ENCODE measurements at regions not wholly inside any gene's neighbourhood (a gene's known extent, or its start where the extent isn't known, plus 50 kb on each side); places are given as distances from the start of the nearest gene placed in this dataset.

DNA sequence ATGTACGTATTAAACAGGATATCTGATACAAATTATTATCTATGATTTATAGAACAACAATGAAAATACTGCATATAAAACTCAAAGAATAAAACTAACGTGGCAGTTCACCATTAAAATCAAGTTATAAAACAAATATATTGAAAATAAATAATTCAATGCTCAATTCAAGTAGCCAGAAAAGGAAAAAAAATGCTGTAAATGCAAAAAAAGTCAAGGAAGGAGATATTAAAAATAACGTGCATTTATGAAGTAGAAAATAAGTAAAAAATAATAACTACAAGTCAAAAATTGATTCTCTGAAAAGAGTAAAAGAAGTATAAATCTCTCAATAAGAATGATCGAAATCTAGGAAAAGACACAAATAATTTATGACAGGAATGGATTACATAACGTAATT, 460.5 kb upstream of the CD180 start:
- Histone ChIP-seq H3K4me3 (ENCODE audit: low read depth, low read length) (no peak overlapping the region), H3K27ac (no peak overlapping the region), H3K27me3 (ENCODE audit: insufficient read depth, low read depth, severe bottlenecking) (no peaks in the 10 kb centered on the region), H3K36me3 (no peaks in the 10 kb centered on the region), H3K9me3 (ENCODE audit: severe bottlenecking) (peaks cover 2% of the 10 kb centered on the region)
- no peak for DNase-seq
- TF ChIP-seq, protein P1, sequence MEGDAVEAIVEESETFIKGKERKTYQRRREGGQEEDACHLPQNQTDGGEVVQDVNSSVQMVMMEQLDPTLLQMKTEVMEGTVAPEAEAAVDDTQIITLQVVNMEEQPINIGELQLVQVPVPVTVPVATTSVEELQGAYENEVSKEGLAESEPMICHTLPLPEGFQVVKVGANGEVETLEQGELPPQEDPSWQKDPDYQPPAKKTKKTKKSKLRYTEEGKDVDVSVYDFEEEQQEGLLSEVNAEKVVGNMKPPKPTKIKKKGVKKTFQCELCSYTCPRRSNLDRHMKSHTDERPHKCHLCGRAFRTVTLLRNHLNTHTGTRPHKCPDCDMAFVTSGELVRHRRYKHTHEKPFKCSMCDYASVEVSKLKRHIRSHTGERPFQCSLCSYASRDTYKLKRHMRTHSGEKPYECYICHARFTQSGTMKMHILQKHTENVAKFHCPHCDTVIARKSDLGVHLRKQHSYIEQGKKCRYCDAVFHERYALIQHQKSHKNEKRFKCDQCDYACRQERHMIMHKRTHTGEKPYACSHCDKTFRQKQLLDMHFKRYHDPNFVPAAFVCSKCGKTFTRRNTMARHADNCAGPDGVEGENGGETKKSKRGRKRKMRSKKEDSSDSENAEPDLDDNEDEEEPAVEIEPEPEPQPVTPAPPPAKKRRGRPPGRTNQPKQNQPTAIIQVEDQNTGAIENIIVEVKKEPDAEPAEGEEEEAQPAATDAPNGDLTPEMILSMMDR (IDR thresholded peaks at IDR 0.05; ENCODE audit: low read depth, low read length), result no peak

DNA sequence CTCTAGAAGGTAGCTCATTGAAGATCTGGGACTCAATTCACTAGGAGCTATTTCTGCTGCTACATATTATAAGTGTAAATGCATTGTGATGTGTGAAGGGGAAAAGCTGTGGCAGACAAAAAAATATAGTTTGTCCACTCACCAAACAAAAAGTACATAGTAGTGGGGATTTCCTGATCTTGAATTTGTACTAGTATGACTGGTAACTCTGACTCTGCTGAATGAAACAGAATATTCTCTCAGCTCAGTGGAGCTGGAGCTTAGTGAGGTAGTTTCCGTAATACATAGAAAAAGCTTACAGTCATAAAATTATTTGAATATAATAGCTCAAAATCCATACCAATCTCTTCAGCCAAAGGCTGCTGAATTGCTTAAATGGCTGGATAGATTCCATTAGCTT, 455.6 kb upstream of the CD180 start:
- TF ChIP-seq, protein P1 (IDR thresholded peaks at IDR 0.05; ENCODE audit: low read depth, low read length), result no peak
- Histone ChIP-seq H3K4me3 (ENCODE audit: low read depth, low read length) (no peak overlapping the region), H3K9me3 (ENCODE audit: severe bottlenecking) (no peaks in the 10 kb centered on the region), H3K27me3 (ENCODE audit: insufficient read depth, low read depth, severe bottlenecking) (no peaks in the 10 kb centered on the region), H3K36me3 (no peaks in the 10 kb centered on the region), H3K27ac (no peak overlapping the region)
- no peak for DNase-seq

DNA sequence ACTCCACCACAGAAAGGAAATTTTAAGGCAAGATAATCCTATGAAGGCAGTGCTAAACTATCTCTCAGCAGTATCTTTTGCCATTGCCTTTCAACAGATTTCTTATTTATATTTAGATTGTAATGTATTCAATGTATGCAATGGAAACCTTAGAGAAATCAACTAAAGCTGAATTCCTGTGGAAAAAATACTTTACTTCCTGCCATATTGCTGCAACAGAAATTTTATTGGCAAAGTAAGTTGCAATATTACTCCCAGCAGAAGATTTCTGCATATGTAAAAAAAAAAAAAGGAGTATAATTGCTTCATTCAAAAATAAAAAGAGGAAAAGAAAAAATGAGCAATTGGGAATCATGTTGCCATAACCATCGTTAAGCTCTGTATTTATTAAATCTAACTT, 454.6 kb upstream of the CD180 start:
- H3K36me3 ChIP-seq, result no peaks in the 10 kb centered on the region
- TF ChIP-seq, protein P1 (IDR thresholded peaks at IDR 0.05; ENCODE audit: low read depth, low read length), result no peak
- DNase-seq, result no peak
- H3K27ac ChIP-seq, result no peak overlapping the region
- no peaks in the 10 kb centered on the region for H3K9me3 ChIP-seq (ENCODE audit: severe bottlenecking)
- H3K27me3 ChIP-seq (ENCODE audit: insufficient read depth, low read depth, severe bottlenecking), result no peaks in the 10 kb centered on the region
- no peak overlapping the region for H3K4me3 ChIP-seq (ENCODE audit: low read depth, low read length)

GRCh38 chr5:67648201-67648671, 451.6 kb upstream of the CD180 start:
- Histone ChIP-seq H3K27ac (no peak overlapping the region), H3K4me3 (ENCODE audit: low read depth, low read length) (no peak overlapping the region), H3K9me3 (ENCODE audit: severe bottlenecking) (peaks cover 4% of the 10 kb centered on the region), H3K27me3 (ENCODE audit: insufficient read depth, low read depth, severe bottlenecking) (no peaks in the 10 kb centered on the region), H3K36me3 (no peaks in the 10 kb centered on the region)
- TF ChIP-seq, protein P1 (IDR thresholded peaks at IDR 0.05; ENCODE audit: low read depth, low read length), result no peak
- no peak for DNase-seq

DNA sequence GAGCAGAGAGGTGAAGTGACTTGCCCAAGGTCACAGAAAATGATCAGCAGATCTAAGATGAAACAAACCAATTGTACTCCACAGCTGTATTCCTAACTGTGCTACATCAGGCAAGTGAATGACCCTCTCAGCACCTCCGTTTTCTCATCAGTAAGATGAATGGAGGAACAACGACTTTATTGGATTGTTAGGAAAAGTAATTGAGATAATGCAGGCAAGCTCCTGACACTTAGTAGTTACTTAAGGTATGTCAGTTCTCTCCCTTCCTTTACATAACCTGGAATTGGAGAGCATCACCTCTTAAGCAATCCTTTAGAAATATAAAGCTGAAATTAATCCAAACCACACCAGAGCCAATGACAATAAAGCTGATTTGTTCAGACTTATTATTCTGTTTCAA, 451.2 kb upstream of the CD180 start:
- no peak overlapping the region for H3K27ac ChIP-seq

More for the DNA sequence above, 451.2 kb upstream of the CD180 start:
- H3K4me3 ChIP-seq (ENCODE audit: low read depth, low read length), result no peak overlapping the region
- H3K36me3 ChIP-seq, result no peaks in the 10 kb centered on the region
- H3K9me3 ChIP-seq (ENCODE audit: severe bottlenecking), result peaks cover 4% of the 10 kb centered on the region
- no peaks in the 10 kb centered on the region for H3K27me3 ChIP-seq (ENCODE audit: insufficient read depth, low read depth, severe bottlenecking)
- TF ChIP-seq, protein P1 (IDR thresholded peaks at IDR 0.05; ENCODE audit: low read depth, low read length), result no peak
- DNase-seq, result no peak

Data from WERI-Rb-1 (cell line).